ENCODE measurements at regions not wholly inside any gene's neighbourhood (a gene's known extent, or its start where the extent isn't known, plus 50 kb on each side); places are given as distances from the start of the nearest gene placed in this dataset.

GRCh38 chr13:79915114-79915811 is 425.7 kb downstream of the SPRY2 start:
- Histone ChIP-seq H3K4me3 (no peak overlapping the region), H3K9me3 (replicated peaks in 1 of 11) (no peaks in the 10 kb centered on the region), H3K27me3 (no peaks in the 10 kb centered on the region), H3K27ac (no peak overlapping the region), H3K4me2 (peak overlapping the region; percentile 16 to 73 (median 56); a peak in 18 of 22 replicates), H4K20me1 (no peaks in the 10 kb centered on the region), H3K4me1 (peaks cover 7 to 23% (median 16%) of the 10 kb centered on the region in 10 experiments; a peak in 19 of 20 replicates), H3K9ac (no peak overlapping the region), H3K36me3 (no peaks in the 10 kb centered on the region)
- TF ChIP-seq Cebpa-rat (IDR thresholded peaks at IDR 0.05): no peak

GRCh38 chr13:79913141-79913827 is 427.6 kb downstream of the SPRY2 start:
- Histone ChIP-seq H3K4me1 (peaks cover 7 to 19% (median 16%) of the 10 kb centered on the region in 10 experiments; a peak in 19 of 20 replicates), H3K27me3 (no peaks in the 10 kb centered on the region), H3K4me3 (no peak overlapping the region), H3K9ac (no peak overlapping the region), H3K27ac (no peak overlapping the region), H3K9me3 (replicated peaks in 1 of 11) (no peaks in the 10 kb centered on the region), H3K36me3 (no peaks in the 10 kb centered on the region), H3K4me2 (no peak overlapping the region; a peak in 1 of 22 replicates), H4K20me1 (no peaks in the 10 kb centered on the region)
- no peak for TF ChIP-seq Cebpa-rat (IDR thresholded peaks at IDR 0.05)

DNA sequence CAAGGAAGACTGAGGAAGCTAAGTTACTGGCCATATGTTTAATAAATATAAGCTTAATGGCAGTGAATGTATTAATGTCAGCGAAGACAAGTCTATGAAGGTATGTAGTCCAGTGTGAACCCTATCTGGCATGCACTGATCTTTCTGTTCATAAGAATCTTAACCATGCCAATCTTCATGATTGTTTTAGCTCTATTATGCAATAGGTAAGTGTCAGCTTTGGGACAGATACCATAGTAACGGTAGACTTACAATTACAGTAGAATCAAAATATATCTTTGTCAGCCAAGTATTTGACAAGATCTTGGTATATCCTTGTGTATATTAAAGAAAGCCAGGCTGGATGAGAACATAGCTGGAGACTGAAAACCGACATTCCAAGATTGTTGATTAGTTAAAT is 428.5 kb downstream of the SPRY2 start:
- Histone ChIP-seq H3K9ac (no peak overlapping the region), H3K27ac (no peak overlapping the region), H3K9me3 (replicated peaks in 1 of 11) (no peaks in the 10 kb centered on the region), H3K4me3 (no peak overlapping the region), H3K36me3 (no peaks in the 10 kb centered on the region), H3K27me3 (no peaks in the 10 kb centered on the region), H3K4me2 (no peak overlapping the region), H3K4me1 (peaks cover 7 to 19% (median 15%) of the 10 kb centered on the region in 10 experiments; a peak in 19 of 20 replicates), H4K20me1 (no peaks in the 10 kb centered on the region)
- no peak for TF ChIP-seq Cebpa-rat (IDR thresholded peaks at IDR 0.05)

GRCh38 chr13:79910875-79911540 is 429.9 kb downstream of the SPRY2 start:
- H3K4me1 ChIP-seq: peaks cover 7 to 19% (median 15%) of the 10 kb centered on the region in 10 experiments; a peak in 19 of 20 replicates
- H3K9ac ChIP-seq: no peak overlapping the region
- H3K4me2 ChIP-seq: no peak overlapping the region
- H3K9me3 ChIP-seq (replicated peaks in 1 of 11): no peaks in the 10 kb centered on the region
- no peak for TF ChIP-seq Cebpa-rat (IDR thresholded peaks at IDR 0.05)
- H4K20me1 ChIP-seq: no peaks in the 10 kb centered on the region
- no peaks in the 10 kb centered on the region for H3K27me3 ChIP-seq
- H3K36me3 ChIP-seq: no peaks in the 10 kb centered on the region
- no peak overlapping the region for H3K4me3 ChIP-seq
- no peak overlapping the region for H3K27ac ChIP-seq

- Histone ChIP-seq H3K27ac (no peak overlapping the region), H3K36me3 (no peaks in the 10 kb centered on the region), H3K27me3 (no peaks in the 10 kb centered on the region), H3K9ac (no peak overlapping the region), H3K4me3 (no peak overlapping the region), H3K4me1 (peaks cover 3 to 10% (median 8%) of the 10 kb centered on the region in 10 experiments; a peak in 19 of 20 replicates), H3K9me3 (replicated peaks in 1 of 11) (no peaks in the 10 kb centered on the region), H3K4me2 (no peak overlapping the region), H4K20me1 (no peaks in the 10 kb centered on the region)
- TF ChIP-seq Cebpa-rat (IDR thresholded peaks at IDR 0.05): no peak
These were observed 428.7 kb downstream of the NDFIP2 start for GRCh38 chr13:79909644-79910043.

- Histone ChIP-seq H3K4me1 (no peaks in the 10 kb centered on the region), H3K36me3 (no peaks in the 10 kb centered on the region), H3K4me3 (no peak overlapping the region), H4K20me1 (no peaks in the 10 kb centered on the region), H3K27me3 (no peaks in the 10 kb centered on the region), H3K27ac (no peak overlapping the region), H3K9ac (no peak overlapping the region), H3K4me2 (no peak overlapping the region), H3K9me3 (replicated peaks in 1 of 11) (no peaks in the 10 kb centered on the region)
- TF ChIP-seq Cebpa-rat (IDR thresholded peaks at IDR 0.05): no peak
These were observed 427.4 kb downstream of the NDFIP2 start for GRCh38 chr13:79908381-79908780.

DNA sequence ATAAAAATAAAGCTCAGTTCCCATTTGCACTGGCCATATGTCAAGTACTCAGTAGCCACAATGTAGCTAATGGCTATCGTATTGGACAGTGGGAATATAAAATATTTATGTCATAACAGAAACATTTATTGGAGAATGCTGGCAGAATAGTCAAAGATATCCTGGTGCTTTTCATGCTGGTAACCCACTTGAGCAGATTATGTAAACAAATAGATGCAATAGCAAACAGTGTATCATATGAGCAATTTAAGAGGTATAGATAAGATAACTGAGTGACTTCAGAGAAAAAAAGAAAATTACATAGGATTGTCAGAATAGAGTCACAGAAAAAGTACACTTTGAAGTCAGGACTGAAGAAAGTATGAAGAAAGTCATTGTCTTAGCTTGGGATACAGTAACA is 426.6 kb downstream of the NDFIP2 start:
- H3K9ac ChIP-seq: no peak overlapping the region
- no peaks in the 10 kb centered on the region for H3K4me1 ChIP-seq
- no peak overlapping the region for H3K27ac ChIP-seq
- no peak overlapping the region for H3K4me3 ChIP-seq
- no peak for TF ChIP-seq Cebpa-rat (IDR thresholded peaks at IDR 0.05)
- no peak overlapping the region for H3K4me2 ChIP-seq
- H3K27me3 ChIP-seq: no peaks in the 10 kb centered on the region
- no peaks in the 10 kb centered on the region for H3K9me3 ChIP-seq (replicated peaks in 1 of 11)
- no peaks in the 10 kb centered on the region for H3K36me3 ChIP-seq
- H4K20me1 ChIP-seq: no peaks in the 10 kb centered on the region

DNA sequence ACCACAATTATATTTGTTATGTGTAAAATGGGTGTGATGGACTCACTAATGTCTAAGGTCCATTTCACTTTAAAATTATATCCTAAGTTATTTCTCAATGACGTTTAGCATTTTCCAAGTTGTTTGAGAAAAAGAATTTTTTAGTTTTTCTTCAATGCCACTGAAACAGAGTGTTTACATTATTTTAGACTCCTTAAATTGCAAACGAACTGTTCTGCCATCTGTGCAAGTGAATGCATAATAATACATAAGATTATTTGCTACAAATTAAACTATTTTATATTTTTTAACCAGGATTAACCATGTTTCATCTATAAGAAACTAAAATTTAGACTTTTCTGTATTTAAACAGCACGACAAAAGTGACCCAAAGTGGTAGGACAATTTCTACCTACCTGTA is 425.4 kb downstream of the NDFIP2 start:
- Histone ChIP-seq H3K27ac (no peak overlapping the region), H3K36me3 (no peaks in the 10 kb centered on the region), H3K4me1 (peaks cover 0 to 5% (median 2%) of the 10 kb centered on the region in 10 experiments; a peak in 9 of 20 replicates), H3K9me3 (replicated peaks in 1 of 11) (peaks cover 0 to 6% (median 0%) of the 10 kb centered on the region in 11 experiments; a peak in 1 of 22 replicates), H3K4me2 (no peak overlapping the region), H3K9ac (no peak overlapping the region), H4K20me1 (no peaks in the 10 kb centered on the region), H3K4me3 (no peak overlapping the region), H3K27me3 (no peaks in the 10 kb centered on the region)
- no peak for TF ChIP-seq Cebpa-rat (IDR thresholded peaks at IDR 0.05)

GRCh38 chr13:79905018-79905417 is 424.1 kb downstream of the NDFIP2 start:
- Histone ChIP-seq H3K27me3 (no peaks in the 10 kb centered on the region), H3K27ac (no peak overlapping the region), H4K20me1 (no peaks in the 10 kb centered on the region), H3K4me2 (no peak overlapping the region), H3K4me3 (no peak overlapping the region), H3K9ac (no peak overlapping the region), H3K4me1 (peaks cover 0 to 13% (median 4%) of the 10 kb centered on the region in 10 experiments; a peak in 9 of 20 replicates), H3K36me3 (no peaks in the 10 kb centered on the region), H3K9me3 (replicated peaks in 1 of 11) (peaks cover 0 to 18% (median 0%) of the 10 kb centered on the region in 11 experiments; a peak in 2 of 22 replicates)
- no peak for TF ChIP-seq Cebpa-rat (IDR thresholded peaks at IDR 0.05)

All from BLaER1 treated with 17β-estradiol and CSF1 and Interleukin-3, amounts not matched to agents 10 nM and 100 nM (cell line).